Spleen (tissue), 11 donors: ENCODE measurements at regions not wholly inside any gene's neighbourhood (a gene's known extent, or its start where the extent isn't known, plus 50 kb on each side); places are given as distances from the start of the nearest gene placed in this dataset.

Experiments used
- DNase-seq: peaks from one replicate; pipeline ENCODE4 v3.0.0-alpha.2; 2020
- H3K27ac ChIP-seq, 8 donors: fragments of 200-600 bp; sonication (generic) in 7 of 8; 1 replicate in 4 of 8; 2 replicates in 4 of 8; pipeline versions ENCODE4 v1.5.0 to v1.8.0; 2016 to 2021; ENCODE audit warnings: inconsistent platforms in 4 of 8, mild to moderate bottlenecking in 4 of 8, moderate library complexity in 1 of 8
- H3K27me3 ChIP-seq, 7 donors: fragments of 200-600 bp; sonication (generic) in 6 of 7; replicated peaks in 1 of 7; 1 replicate in 4 of 7; 2 replicates in 3 of 7; pipeline versions ENCODE4 v1.5.0 to v1.8.0; 2016 to 2021; ENCODE audit warnings: inconsistent platforms in 3 of 7, mild to moderate bottlenecking in 1 of 7
- H3K36me3 ChIP-seq, 6 donors: fragments of 200-600 bp; sonication (generic) in 5 of 6; 1 replicate in 4 of 6; 2 replicates in 2 of 6; pipeline versions ENCODE4 v1.5.0 to v1.8.0; 2016 to 2021; ENCODE audit warnings: inconsistent platforms in 2 of 6
- H3K4me1 ChIP-seq, 6 donors: fragments of 200-600 bp; sonication (generic) in 5 of 6; 1 replicate in 3 of 6; 2 replicates in 3 of 6; pipeline versions ENCODE4 v1.5.0 to v1.8.0; 2016 to 2021; ENCODE audit warnings: inconsistent platforms in 3 of 6
- H3K4me3 ChIP-seq, 8 donors: fragments of 200-600 bp; sonication (generic) in 7 of 8; 1 replicate in 4 of 8; 2 replicates in 4 of 8; pipeline versions ENCODE4 v1.5.0 to v1.8.0; 2016 to 2021; ENCODE audit warnings: inconsistent platforms in 4 of 8, mild to moderate bottlenecking in 4 of 8, moderate library complexity in 2 of 8
- H3K9me3 ChIP-seq, 8 donors: fragments of 200-600 bp; sonication (generic) in 7 of 8; 1 replicate in 4 of 8; 2 replicates in 4 of 8; pipeline versions ENCODE4 v1.5.0 to v1.8.0; 2016 to 2021; ENCODE audit warnings: inconsistent platforms in 4 of 8
- CTCF ChIP-seq, 11 experiments: fragments of 200-600 bp in 7 of 11; fragments of 450-650 bp in 4 of 11; sonication (generic) in 4 of 11; IDR thresholded peaks in 8 of 11; conservative IDR thresholded peaks in 3 of 11; 1 replicate in 7 of 11; 2 replicates in 4 of 11; pipeline versions ENCODE4 v1.4.0 to v1.8.0; 2016 to 2021; ENCODE audit warnings: antibody characterized with exemption in 11 of 11, inconsistent platforms in 4 of 11, mild to moderate bottlenecking in 1 of 11
- POLR2A ChIP-seq, 3 donors: fragments of 450-650 bp; IDR thresholded peaks; one replicate each; pipeline ENCODE4 v1.5.1; 2017; ENCODE audit warnings: antibody characterized with exemption in 3 of 3, mild to moderate bottlenecking in 1 of 3
- POLR2AphosphoS5 ChIP-seq, 3 donors: sonication (generic); formaldehyde crosslinking; IDR thresholded peaks; one replicate each; pipeline ENCODE4 v1.5.1; 2017; ENCODE audit warnings: antibody characterized with exemption in 3 of 3
- WGBS, 5 donors: extraction: QIAGEN DNeasy Blood & Tissue Kit in 3 of 5; methylation state at CpG; one replicate each; pipeline versions ENCODE4 v1.1.5 to v1.1.7; 2013 to 2018; 5-methylcytosine and 5-hydroxymethylcytosine counted together
- intact Hi-C: fragments of 100-400 bp; cut with DNase I; formaldehyde crosslinking; loops from one replicate; pipeline ENCODE4 v1.15.0; 2023; ENCODE audit warnings: low total_unique reads
- donor health status: healthy with polysubstance abuse.
- donor health status: DM: no; HTN: no; CAD: no; lungs with moderate emphysema.
- donor health status: DM: no; HTN: no; CAD: no.
- donor health status: Bipolar disorder and iron deficiency.
- donor health status: healthy.
- donor health status: DM: no; HTN: no; CAD: no.
- donor health status: DM: yes; HTN: yes; CAD: no.

GRCh38 chr5:88380332-88380731, 111.7 kb upstream of the TMEM161B start:
- Histone ChIP-seq H3K36me3 (no peaks in the 10 kb centered on the region), H3K27me3 (peaks cover 0 to 27% (median 0%) of the 10 kb centered on the region in 7 donors), H3K4me3 (no peak overlapping the region), H3K4me1 (peaks cover 0 to 8% (median 0%) of the 10 kb centered on the region in 6 donors), H3K9me3 (peaks cover 0 to 3% (median 0%) of the 10 kb centered on the region in 8 donors), H3K27ac (no peak overlapping the region)
- intact Hi-C loops = no loop called here
- no peak for DNase-seq
- WGBS, 5 donors = 52 to 74% (median 62%) methylated on average over 3 of the region's 3 CpGs
- TF ChIP-seq POLR2A (IDR thresholded peaks at IDR 0.05) = no peak
- no peak for TF ChIP-seq POLR2AphosphoS5 (IDR thresholded peaks at IDR 0.05)
- TF ChIP-seq CTCF (IDR thresholded peaks at IDR 0.05 in 8 of 11, conservative IDR thresholded peaks at IDR 0.05 in 3 of 11) = no peak

GRCh38 chr5:88377705-88378656, 109.3 kb upstream of the TMEM161B start:
- Histone ChIP-seq H3K9me3 (peaks cover 0 to 3% (median 0%) of the 10 kb centered on the region in 8 donors), H3K27ac (no peak overlapping the region), H3K4me3 (no peak overlapping the region), H3K4me1 (peaks cover 0 to 8% (median 0%) of the 10 kb centered on the region in 6 donors), H3K36me3 (no peaks in the 10 kb centered on the region), H3K27me3 (peaks cover 0 to 21% (median 0%) of the 10 kb centered on the region in 7 donors)
- TF ChIP-seq POLR2AphosphoS5 (IDR thresholded peaks at IDR 0.05) (no peak), POLR2A (IDR thresholded peaks at IDR 0.05) (no peak), CTCF (IDR thresholded peaks at IDR 0.05 in 8 of 11, conservative IDR thresholded peaks at IDR 0.05 in 3 of 11) (no peak)
- 14 to 24% (median 19%) methylated on average over 4 of the region's 4 CpGs for WGBS, 5 donors
- intact Hi-C loops = no loop called here
- DNase-seq = no peak

- Histone ChIP-seq H3K27ac (no peak overlapping the region), H3K27me3 (peaks cover 0 to 17% (median 0%) of the 10 kb centered on the region in 7 donors), H3K4me3 (no peak overlapping the region), H3K4me1 (peaks cover 0 to 8% (median 0%) of the 10 kb centered on the region in 6 donors), H3K9me3 (peaks cover 0 to 3% (median 0%) of the 10 kb centered on the region in 8 donors), H3K36me3 (no peaks in the 10 kb centered on the region)
- TF ChIP-seq POLR2A (IDR thresholded peaks at IDR 0.05) = no peak
- no peak for TF ChIP-seq CTCF (IDR thresholded peaks at IDR 0.05 in 8 of 11, conservative IDR thresholded peaks at IDR 0.05 in 3 of 11)
- TF ChIP-seq POLR2AphosphoS5 (IDR thresholded peaks at IDR 0.05) = no peak
- 76 to 88% (median 81%) methylated on average over 2 of the region's 2 CpGs for WGBS, 5 donors
- DNase-seq = no peak
- intact Hi-C loops = no loop called here
These were observed 108.6 kb upstream of the TMEM161B start for GRCh38 chr5:88377240-88377639.

- no peak for DNase-seq
- H3K9me3 ChIP-seq = peaks cover 0 to 3% (median 0%) of the 10 kb centered on the region in 8 donors
- WGBS, 5 donors = 90 to 98% (median 91%) methylated on average over 5 of the region's 5 CpGs
These were observed 108.1 kb upstream of the TMEM161B start for GRCh38 chr5:88376728-88377127.

More at GRCh38 chr5:88376728-88377127, 108.1 kb upstream of the TMEM161B start:
- Histone ChIP-seq H3K4me3 (no peak overlapping the region), H3K27ac (no peak overlapping the region), H3K4me1 (peaks cover 0 to 8% (median 0%) of the 10 kb centered on the region in 6 donors), H3K36me3 (no peaks in the 10 kb centered on the region), H3K27me3 (peaks cover 0 to 17% (median 0%) of the 10 kb centered on the region in 7 donors)
- TF ChIP-seq POLR2AphosphoS5 (IDR thresholded peaks at IDR 0.05) = no peak
- intact Hi-C loops = no loop called here
